Fibroblast of skin of right quadriceps (primary cell): ENCODE measurements at regions not wholly inside any gene's neighbourhood (a gene's known extent, or its start where the extent isn't known, plus 50 kb on each side); places are given as distances from the start of the nearest gene placed in this dataset.
"Not testable (repeated sequence)": the region's sequence is repeated elsewhere in the genome, so short reads cannot be mapped to it uniquely, and the experiment has no call there.

ENCODE experiments used
- DNase-seq: peaks from one replicate; pipeline ENCODE4 v3.0.0-alpha.2; 2013

GRCh38 chr15:62903437-62903836, 139.1 kb upstream of the TPM1 start:
- DNase-seq, result no peak

GRCh38 chr15:62904041-62904910, 138.3 kb upstream of the TPM1 start:
- no peak for DNase-seq

- no peak for DNase-seq
Observed at GRCh38 chr15:62906627-62907026, 135.9 kb upstream of the TPM1 start.

GRCh38 chr15:62907275-62907674, 135.3 kb upstream of the TPM1 start:
- no peak for DNase-seq

- not testable (repeated sequence) for DNase-seq
Observed at GRCh38 chr15:62908341-62908740, 134.2 kb upstream of the TPM1 start.

GRCh38 chr15:62909257-62909656, 133.3 kb upstream of the TPM1 start:
- DNase-seq, result no peak

GRCh38 chr15:62912282-62912681, 130.3 kb upstream of the TPM1 start:
- no peak for DNase-seq

GRCh38 chr15:62912808-62913207, 129.7 kb upstream of the TPM1 start:
- DNase-seq, result no peak

GRCh38 chr15:62913246-62913645, 129.3 kb upstream of the TPM1 start:
- peak; percentile 29 for DNase-seq

GRCh38 chr15:62914461-62915079, 128.0 kb upstream of the TPM1 start:
- no peak for DNase-seq

- DNase-seq, result peak; percentile 82
Observed at GRCh38 chr15:62920682-62921502, 121.7 kb upstream of the TPM1 start.

- DNase-seq, result no peak
Observed at GRCh38 chr15:62922514-62922913, 120.0 kb upstream of the TPM1 start.

GRCh38 chr15:62925875-62926274, 116.7 kb upstream of the TPM1 start:
- DNase-seq, result no peak

GRCh38 chr15:62927196-62927595, 115.4 kb upstream of the TPM1 start:
- DNase-seq, result no peak

- no peak for DNase-seq
Observed at GRCh38 chr15:62927836-62928235, 114.7 kb upstream of the TPM1 start.

- peak; percentile 98 for DNase-seq
Observed at GRCh38 chr15:62928242-62928999, 114.1 kb upstream of the TPM1 start.

GRCh38 chr15:62929000-62929357, 113.6 kb upstream of the TPM1 start:
- no peak for DNase-seq

- DNase-seq, result no peak
Observed at GRCh38 chr15:62931650-62932049, 110.9 kb upstream of the TPM1 start.

- DNase-seq, result peak; percentile 98
Observed at GRCh38 chr15:62932436-62932835, 110.1 kb upstream of the TPM1 start.

- DNase-seq, result no peak
Observed at GRCh38 chr15:62933386-62933785, 109.2 kb upstream of the TPM1 start.

- no peak for DNase-seq
Observed at GRCh38 chr15:62934236-62934971, 108.1 kb upstream of the TPM1 start.
